ENCODE measurements at regions not wholly inside any gene's neighbourhood (a gene's known extent, or its start where the extent isn't known, plus 50 kb on each side); places are given as distances from the start of the nearest gene placed in this dataset.

GRCh38 chr5:8644377-8644776, 775.4 kb downstream of the MTRR start:
- no peak for ATAC-seq

GRCh38 chr5:8647111-8647510, 778.2 kb downstream of the MTRR start:
- TF ChIP-seq, protein P1, sequence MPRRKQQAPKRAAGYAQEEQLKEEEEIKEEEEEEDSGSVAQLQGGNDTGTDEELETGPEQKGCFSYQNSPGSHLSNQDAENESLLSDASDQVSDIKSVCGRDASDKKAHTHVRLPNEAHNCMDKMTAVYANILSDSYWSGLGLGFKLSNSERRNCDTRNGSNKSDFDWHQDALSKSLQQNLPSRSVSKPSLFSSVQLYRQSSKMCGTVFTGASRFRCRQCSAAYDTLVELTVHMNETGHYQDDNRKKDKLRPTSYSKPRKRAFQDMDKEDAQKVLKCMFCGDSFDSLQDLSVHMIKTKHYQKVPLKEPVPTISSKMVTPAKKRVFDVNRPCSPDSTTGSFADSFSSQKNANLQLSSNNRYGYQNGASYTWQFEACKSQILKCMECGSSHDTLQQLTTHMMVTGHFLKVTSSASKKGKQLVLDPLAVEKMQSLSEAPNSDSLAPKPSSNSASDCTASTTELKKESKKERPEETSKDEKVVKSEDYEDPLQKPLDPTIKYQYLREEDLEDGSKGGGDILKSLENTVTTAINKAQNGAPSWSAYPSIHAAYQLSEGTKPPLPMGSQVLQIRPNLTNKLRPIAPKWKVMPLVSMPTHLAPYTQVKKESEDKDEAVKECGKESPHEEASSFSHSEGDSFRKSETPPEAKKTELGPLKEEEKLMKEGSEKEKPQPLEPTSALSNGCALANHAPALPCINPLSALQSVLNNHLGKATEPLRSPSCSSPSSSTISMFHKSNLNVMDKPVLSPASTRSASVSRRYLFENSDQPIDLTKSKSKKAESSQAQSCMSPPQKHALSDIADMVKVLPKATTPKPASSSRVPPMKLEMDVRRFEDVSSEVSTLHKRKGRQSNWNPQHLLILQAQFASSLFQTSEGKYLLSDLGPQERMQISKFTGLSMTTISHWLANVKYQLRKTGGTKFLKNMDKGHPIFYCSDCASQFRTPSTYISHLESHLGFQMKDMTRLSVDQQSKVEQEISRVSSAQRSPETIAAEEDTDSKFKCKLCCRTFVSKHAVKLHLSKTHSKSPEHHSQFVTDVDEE (CRISPR knock-in tag; IDR thresholded peaks at IDR 0.05): no peak
- no peak for ATAC-seq

More at GRCh38 chr5:8644377-8644776, 775.4 kb downstream of the MTRR start:
- no peak for TF ChIP-seq ARNTL (CRISPR knock-in tag; IDR thresholded peaks at IDR 0.05; ENCODE audit: borderline replicate concordance, low read depth)
- no peak for TF ChIP-seq RARB (CRISPR knock-in tag; IDR thresholded peaks at IDR 0.05)
- no peak for TF ChIP-seq ISL1 (CRISPR knock-in tag; IDR thresholded peaks at IDR 0.05)
- TF ChIP-seq PPARA (CRISPR knock-in tag; IDR thresholded peaks at IDR 0.05; ENCODE audit: borderline replicate concordance): no peak
- TF ChIP-seq CREB5 (CRISPR knock-in tag; IDR thresholded peaks at IDR 0.05; ENCODE audit: low read depth): no peak
- no peak for TF ChIP-seq SNAI2 (CRISPR knock-in tag; IDR thresholded peaks at IDR 0.05)
- no peak for TF ChIP-seq ZNF70 (CRISPR knock-in tag; IDR thresholded peaks at IDR 0.05)
- no peak for TF ChIP-seq TCF4 (CRISPR knock-in tag; IDR thresholded peaks at IDR 0.05; ENCODE audit: borderline replicate concordance)
- TF ChIP-seq ZFP3 (CRISPR knock-in tag; IDR thresholded peaks at IDR 0.05): no peak
- no peak for TF ChIP-seq ZNF565 (CRISPR knock-in tag; conservative IDR thresholded peaks at IDR 0.05; ENCODE audit: low read depth)
- TF ChIP-seq ZC3H10 (CRISPR knock-in tag; IDR thresholded peaks at IDR 0.05): no peak
- TF ChIP-seq, protein P2, sequence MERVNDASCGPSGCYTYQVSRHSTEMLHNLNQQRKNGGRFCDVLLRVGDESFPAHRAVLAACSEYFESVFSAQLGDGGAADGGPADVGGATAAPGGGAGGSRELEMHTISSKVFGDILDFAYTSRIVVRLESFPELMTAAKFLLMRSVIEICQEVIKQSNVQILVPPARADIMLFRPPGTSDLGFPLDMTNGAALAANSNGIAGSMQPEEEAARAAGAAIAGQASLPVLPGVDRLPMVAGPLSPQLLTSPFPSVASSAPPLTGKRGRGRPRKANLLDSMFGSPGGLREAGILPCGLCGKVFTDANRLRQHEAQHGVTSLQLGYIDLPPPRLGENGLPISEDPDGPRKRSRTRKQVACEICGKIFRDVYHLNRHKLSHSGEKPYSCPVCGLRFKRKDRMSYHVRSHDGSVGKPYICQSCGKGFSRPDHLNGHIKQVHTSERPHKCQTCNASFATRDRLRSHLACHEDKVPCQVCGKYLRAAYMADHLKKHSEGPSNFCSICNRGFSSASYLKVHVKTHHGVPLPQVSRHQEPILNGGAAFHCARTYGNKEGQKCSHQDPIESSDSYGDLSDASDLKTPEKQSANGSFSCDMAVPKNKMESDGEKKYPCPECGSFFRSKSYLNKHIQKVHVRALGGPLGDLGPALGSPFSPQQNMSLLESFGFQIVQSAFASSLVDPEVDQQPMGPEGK (CRISPR knock-in tag; IDR thresholded peaks at IDR 0.05; ENCODE audit: borderline replicate concordance): no peak
- TF ChIP-seq, protein P3, sequence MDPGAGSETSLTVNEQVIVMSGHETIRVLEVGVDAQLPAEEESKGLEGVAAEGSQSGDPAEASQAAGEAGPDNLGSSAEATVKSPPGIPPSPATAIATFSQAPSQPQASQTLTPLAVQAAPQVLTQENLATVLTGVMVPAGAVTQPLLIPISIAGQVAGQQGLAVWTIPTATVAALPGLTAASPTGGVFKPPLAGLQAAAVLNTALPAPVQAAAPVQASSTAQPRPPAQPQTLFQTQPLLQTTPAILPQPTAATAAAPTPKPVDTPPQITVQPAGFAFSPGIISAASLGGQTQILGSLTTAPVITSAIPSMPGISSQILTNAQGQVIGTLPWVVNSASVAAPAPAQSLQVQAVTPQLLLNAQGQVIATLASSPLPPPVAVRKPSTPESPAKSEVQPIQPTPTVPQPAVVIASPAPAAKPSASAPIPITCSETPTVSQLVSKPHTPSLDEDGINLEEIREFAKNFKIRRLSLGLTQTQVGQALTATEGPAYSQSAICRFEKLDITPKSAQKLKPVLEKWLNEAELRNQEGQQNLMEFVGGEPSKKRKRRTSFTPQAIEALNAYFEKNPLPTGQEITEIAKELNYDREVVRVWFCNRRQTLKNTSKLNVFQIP (CRISPR knock-in tag; IDR thresholded peaks at IDR 0.05; ENCODE audit: borderline replicate concordance, low read depth): no peak
- TF ChIP-seq ZFP30 (CRISPR knock-in tag; IDR thresholded peaks at IDR 0.05): no peak

- TF ChIP-seq, protein P1 (CRISPR knock-in tag; IDR thresholded peaks at IDR 0.05): no peak
- no peak for TF ChIP-seq RARB (CRISPR knock-in tag; IDR thresholded peaks at IDR 0.05)
- no peak for ATAC-seq
Measured at GRCh38 chr5:8650186-8650585, 781.2 kb downstream of the MTRR start.

DNA sequence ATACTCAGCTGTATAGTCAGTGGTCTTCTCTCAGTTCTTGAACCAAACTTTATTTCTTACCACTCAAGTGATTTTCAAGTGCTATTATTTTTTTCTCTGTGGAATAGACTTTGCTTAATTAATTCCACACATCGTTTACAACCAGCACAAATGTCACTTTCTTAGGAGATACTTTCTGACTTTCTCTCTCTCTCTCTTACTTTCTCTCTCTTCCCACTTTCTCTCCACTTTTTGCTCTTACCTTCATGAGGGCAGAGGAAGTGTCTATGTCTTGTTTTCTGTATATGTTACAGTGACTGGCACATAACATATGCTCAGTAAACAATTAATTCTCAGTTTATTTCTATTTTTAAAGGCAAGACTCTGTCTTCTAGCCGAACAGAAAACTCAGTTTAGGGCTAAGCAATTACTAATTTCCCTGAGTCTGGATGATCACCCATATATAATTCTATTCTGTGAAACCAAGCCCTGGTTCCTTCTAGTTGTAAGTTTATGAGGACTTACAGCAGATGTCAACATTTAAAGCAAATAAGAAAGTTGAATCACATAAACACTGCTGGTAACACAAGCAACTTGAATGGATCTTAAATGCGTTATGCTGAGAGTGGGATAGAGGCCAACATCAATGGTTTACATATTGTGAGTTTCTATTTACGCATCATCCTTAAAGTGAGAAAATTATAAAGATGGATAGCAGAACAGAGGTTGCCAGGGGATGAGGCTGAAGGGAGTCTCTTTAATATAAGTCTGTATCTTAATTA, 791.4 kb downstream of the MTRR start:
- TF ChIP-seq ZFP3 (CRISPR knock-in tag; IDR thresholded peaks at IDR 0.05) (no peak), BACH2 (CRISPR knock-in tag; IDR thresholded peaks at IDR 0.05; ENCODE audit: borderline replicate concordance) (no peak), CSDC2 (CRISPR knock-in tag; IDR thresholded peaks at IDR 0.05) (no peak), ARNTL (CRISPR knock-in tag; IDR thresholded peaks at IDR 0.05; ENCODE audit: borderline replicate concordance, low read depth) (no peak), ISL1 (CRISPR knock-in tag; IDR thresholded peaks at IDR 0.05) (no peak)
- TF ChIP-seq, protein P1 (CRISPR knock-in tag; IDR thresholded peaks at IDR 0.05): no peak
- no peak for ATAC-seq

Data from SK-N-SH treated with all-trans-retinoic acid at 6 μM for 48 hours (cell line).